ENCODE measurements at regions not wholly inside any gene's neighbourhood (a gene's known extent, or its start where the extent isn't known, plus 50 kb on each side); places are given as distances from the start of the nearest gene placed in this dataset.

DNA sequence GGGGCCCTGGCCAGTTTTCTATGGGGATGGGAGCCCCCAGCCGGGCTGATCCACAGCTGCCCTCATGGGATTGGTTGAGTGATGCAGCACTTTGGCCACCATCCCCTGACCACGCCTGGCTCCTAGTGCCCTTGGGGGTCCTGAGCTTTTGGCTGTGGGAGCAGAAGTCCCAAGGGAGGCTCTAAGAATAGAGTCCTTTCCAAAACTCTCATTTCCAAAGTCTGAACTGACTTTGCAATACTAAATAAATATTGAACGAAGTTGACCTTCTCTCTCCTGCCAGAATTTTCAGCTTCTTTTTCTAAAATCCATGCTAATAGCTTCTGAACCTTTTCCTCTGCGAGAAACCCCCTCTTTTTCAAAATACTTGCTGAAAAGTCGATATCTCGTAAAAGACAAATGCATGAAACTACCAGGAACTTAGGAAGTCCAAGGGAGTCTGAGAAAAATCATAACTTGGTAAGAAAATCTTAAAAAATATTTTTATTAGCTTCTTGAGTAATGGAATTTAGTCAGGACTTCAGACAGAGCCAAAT is 62.7 kb upstream of the IGFBP3 start:
- TF ChIP-seq FOXP2 (optimal IDR thresholded peaks at IDR 0.05; ENCODE audit: control extremely low read depth, extremely low read length, insufficient read depth) (no peak), POLR2AphosphoS5 (IDR thresholded peaks at IDR 0.05; ENCODE audit: borderline replicate concordance, low read depth, low read length) (no peak), EZH2 (IDR thresholded peaks at IDR 0.05) (no peak)
- H3K36me3 ChIP-seq (ENCODE audit: insufficient read depth, low read length) = no peaks in the 10 kb centered on the region
- no peak overlapping the region for H3K4me3 ChIP-seq
- no peak overlapping the region for H3K27ac ChIP-seq
- H3K9ac ChIP-seq (ENCODE audit: insufficient read length) = no peak overlapping the region
- no peaks in the 10 kb centered on the region for H3K9me3 ChIP-seq (ENCODE audit: low read depth, low read length)
- DNase-seq (ENCODE audit: low read depth, low spot score) = no peak

DNA sequence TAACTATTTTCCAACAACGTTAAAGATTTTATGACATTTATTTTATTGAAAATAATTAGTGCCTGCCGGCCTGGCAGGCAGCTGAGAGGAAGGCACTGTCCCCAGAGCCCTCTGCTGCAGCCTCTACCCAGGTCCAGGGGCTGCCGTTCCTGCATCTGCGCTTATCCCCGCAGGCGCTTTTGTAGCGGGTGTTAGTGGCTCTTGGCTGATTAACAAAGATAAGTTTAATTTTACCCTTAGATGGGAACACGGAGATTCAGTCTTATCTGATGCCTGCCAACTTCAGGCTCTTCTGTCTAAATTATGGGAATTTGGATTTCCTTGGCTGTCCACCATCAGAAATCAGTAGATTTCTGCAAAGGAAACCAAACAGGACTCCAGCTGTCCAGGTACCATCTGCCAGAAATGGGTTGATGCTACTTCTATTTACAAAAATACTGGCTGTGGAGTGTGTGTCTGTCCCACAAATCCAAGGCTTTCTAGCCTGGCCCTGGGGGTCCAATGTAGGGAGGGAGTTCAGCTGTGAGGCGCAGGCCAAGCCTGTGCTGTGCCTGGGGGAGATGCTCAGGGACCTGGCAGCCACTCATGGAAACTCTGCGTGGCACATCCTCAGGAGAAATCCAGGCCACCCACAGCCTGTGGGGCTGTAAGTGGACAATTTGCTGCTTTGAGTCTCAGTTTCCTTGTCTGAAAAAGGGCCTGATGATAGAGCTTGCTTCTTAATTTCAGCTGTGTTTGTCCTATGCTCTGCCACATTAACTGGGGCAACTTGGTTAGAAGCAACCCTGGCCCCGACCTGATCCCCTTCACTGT is 62.0 kb upstream of the IGFBP3 start:
- no peak overlapping the region for H3K27ac ChIP-seq
- no peaks in the 10 kb centered on the region for H3K36me3 ChIP-seq (ENCODE audit: insufficient read depth, low read length)
- DNase-seq (ENCODE audit: low read depth, low spot score) = no peak
- no peak overlapping the region for H3K4me3 ChIP-seq
- TF ChIP-seq POLR2AphosphoS5 (IDR thresholded peaks at IDR 0.05; ENCODE audit: borderline replicate concordance, low read depth, low read length) = no peak
- TF ChIP-seq FOXP2 (optimal IDR thresholded peaks at IDR 0.05; ENCODE audit: control extremely low read depth, extremely low read length, insufficient read depth) = no peak
- TF ChIP-seq EZH2 (IDR thresholded peaks at IDR 0.05) = no peak
- no peak overlapping the region for H3K9ac ChIP-seq (ENCODE audit: insufficient read length)
- H3K9me3 ChIP-seq (ENCODE audit: low read depth, low read length) = no peaks in the 10 kb centered on the region

DNA sequence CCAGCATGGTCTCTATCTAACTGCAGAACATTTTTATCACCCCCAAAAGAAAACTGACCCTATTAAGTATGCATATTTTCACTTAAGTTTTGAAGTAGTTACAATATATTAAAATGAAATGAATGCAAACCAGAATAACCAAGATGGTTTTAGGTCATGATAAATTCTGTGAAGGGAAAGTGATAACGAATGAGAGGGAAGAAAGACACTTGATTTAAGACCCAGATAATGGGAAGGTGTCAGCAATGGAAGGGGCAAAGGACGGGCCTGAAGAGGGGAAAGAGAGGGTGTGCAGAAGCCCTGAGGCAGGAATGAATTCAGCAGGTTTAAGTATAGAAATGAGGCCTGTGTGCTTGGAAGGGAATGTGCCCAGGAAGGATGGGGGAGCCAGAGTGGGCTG is 61.1 kb upstream of the IGFBP3 start:
- Histone ChIP-seq H3K9me3 (ENCODE audit: low read depth, low read length) (no peaks in the 10 kb centered on the region), H3K27ac (no peak overlapping the region), H3K36me3 (ENCODE audit: insufficient read depth, low read length) (no peaks in the 10 kb centered on the region), H3K4me3 (no peak overlapping the region), H3K9ac (ENCODE audit: insufficient read length) (no peak overlapping the region)
- TF ChIP-seq POLR2AphosphoS5 (IDR thresholded peaks at IDR 0.05; ENCODE audit: borderline replicate concordance, low read depth, low read length) = no peak
- DNase-seq (ENCODE audit: low read depth, low spot score) = no peak

DNA sequence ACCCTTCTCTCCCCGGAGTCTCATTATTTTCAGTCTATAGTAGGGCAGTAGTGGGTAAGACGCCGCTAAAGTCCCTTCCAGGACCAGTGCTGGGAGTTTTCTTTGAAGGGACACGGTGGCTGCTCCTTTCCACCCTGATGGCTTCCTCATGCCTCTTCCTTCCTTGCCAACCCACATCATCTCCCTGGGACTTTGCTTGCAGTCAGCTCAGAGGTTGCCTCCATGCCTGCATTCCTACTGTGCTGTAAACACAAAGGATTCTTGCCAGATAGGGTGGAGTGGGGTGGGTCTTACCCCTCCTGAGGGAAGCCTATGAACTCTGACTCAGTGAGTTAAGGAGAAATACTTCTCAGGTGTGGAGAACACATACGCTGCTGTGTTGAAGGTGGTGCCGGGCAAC is 59.9 kb upstream of the IGFBP3 start:
- no peak for DNase-seq (ENCODE audit: low read depth, low spot score)
- no peak overlapping the region for H3K27ac ChIP-seq

DNA sequence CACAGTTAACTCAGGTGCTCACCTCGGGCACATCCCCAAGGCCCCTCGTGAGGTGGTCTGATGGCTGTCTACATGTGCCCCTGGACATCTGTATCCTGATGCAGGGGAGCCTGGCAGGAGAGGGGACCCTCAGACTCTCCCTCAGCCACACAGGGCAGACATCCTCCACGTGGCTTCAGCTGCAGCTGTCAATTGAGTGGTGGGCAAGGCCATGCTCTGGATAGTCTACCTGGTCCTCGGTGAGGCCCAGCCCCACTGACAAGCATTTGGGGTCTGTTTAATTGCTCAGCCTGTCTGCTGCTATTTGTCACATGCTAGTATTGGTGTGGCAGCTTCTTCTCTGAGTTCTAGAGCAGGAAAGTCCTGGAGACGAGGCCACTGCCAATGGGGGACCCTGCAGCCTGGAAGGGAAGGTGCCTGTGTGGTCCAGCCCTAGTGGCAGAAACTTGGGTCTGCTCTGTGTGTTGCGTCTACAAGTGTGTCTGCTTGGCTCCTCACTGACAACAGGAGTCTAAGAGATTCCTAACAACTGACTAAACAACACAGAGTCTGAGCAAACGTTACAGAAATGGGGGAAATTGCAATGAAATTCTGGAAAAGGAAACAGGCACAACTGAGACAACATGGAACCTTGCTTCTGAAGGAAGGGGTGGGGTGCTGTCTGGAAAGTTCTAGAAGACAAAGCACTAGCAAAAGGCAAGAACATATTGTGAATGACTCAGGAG is 59.3 kb upstream of the IGFBP3 start:
- Histone ChIP-seq H3K36me3 (ENCODE audit: insufficient read depth, low read length) (no peaks in the 10 kb centered on the region), H3K9ac (ENCODE audit: insufficient read length) (no peak overlapping the region), H3K4me3 (no peak overlapping the region), H3K9me3 (ENCODE audit: low read depth, low read length) (no peaks in the 10 kb centered on the region), H3K27ac (no peak overlapping the region)
- TF ChIP-seq FOXP2 (optimal IDR thresholded peaks at IDR 0.05; ENCODE audit: control extremely low read depth, extremely low read length, insufficient read depth) (no peak), EZH2 (IDR thresholded peaks at IDR 0.05) (no peak), POLR2AphosphoS5 (IDR thresholded peaks at IDR 0.05; ENCODE audit: borderline replicate concordance, low read depth, low read length) (no peak)
- no peak for DNase-seq (ENCODE audit: low read depth, low spot score)

More for the DNA sequence above, 59.9 kb upstream of the IGFBP3 start:
- no peak for TF ChIP-seq EZH2 (IDR thresholded peaks at IDR 0.05)
- no peak for TF ChIP-seq FOXP2 (optimal IDR thresholded peaks at IDR 0.05; ENCODE audit: control extremely low read depth, extremely low read length, insufficient read depth)
- TF ChIP-seq POLR2AphosphoS5 (IDR thresholded peaks at IDR 0.05; ENCODE audit: borderline replicate concordance, low read depth, low read length) = no peak
- Histone ChIP-seq H3K9ac (ENCODE audit: insufficient read length) (no peak overlapping the region), H3K9me3 (ENCODE audit: low read depth, low read length) (no peaks in the 10 kb centered on the region), H3K4me3 (no peak overlapping the region), H3K36me3 (ENCODE audit: insufficient read depth, low read length) (no peaks in the 10 kb centered on the region)

DNA sequence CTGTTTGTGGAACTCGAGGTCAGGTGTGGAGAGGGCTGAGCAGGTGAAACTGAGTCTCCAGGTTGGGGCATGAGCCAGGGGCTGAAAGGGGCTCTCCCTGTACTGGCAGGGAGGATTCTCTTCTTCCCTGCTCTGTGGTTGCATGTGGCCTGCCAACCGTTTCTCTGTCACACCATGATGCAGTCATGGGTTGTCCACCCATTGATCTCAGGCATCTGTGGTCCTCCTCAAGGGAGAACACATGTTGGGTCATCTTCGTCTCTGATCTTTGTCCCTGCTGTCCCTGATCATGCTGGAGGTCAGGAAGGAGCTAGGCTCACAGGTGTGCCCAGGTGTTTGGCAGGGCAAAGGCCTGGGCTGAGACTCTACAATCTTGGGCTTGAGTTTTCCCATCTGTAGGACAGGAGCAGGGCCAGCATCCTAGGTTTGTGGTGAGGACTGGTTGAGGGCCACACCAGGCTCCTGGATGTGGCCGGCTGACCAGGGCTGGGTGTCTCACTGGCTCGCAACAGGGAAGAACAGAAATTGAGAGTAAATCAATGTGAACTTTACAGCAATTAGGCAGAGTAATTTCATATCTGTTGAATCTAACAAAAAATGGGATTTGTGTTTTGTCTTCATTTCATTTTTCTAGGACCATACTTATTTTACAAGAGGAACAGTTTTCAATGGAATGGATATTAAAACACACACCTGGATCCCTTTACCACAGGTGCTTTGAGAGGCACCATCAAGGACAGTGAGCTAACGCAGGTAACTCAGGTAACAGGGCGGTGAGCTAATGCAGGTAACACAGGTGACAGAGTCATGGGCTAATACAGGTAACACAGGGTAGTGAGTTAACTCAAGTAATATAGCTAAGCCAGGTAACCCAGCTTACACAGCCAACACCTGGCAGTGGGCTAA is 58.5 kb upstream of the IGFBP3 start:
- H3K9me3 ChIP-seq (ENCODE audit: low read depth, low read length) = no peaks in the 10 kb centered on the region
- TF ChIP-seq EZH2 (IDR thresholded peaks at IDR 0.05) = no peak
- TF ChIP-seq POLR2AphosphoS5 (IDR thresholded peaks at IDR 0.05; ENCODE audit: borderline replicate concordance, low read depth, low read length) = no peak
- TF ChIP-seq FOXP2 (optimal IDR thresholded peaks at IDR 0.05; ENCODE audit: control extremely low read depth, extremely low read length, insufficient read depth) = no peak
- no peak overlapping the region for H3K4me3 ChIP-seq
- H3K36me3 ChIP-seq (ENCODE audit: insufficient read depth, low read length) = no peaks in the 10 kb centered on the region
- H3K27ac ChIP-seq = no peak overlapping the region
- no peak for DNase-seq (ENCODE audit: low read depth, low spot score)
- H3K9ac ChIP-seq (ENCODE audit: insufficient read length) = no peak overlapping the region

DNA sequence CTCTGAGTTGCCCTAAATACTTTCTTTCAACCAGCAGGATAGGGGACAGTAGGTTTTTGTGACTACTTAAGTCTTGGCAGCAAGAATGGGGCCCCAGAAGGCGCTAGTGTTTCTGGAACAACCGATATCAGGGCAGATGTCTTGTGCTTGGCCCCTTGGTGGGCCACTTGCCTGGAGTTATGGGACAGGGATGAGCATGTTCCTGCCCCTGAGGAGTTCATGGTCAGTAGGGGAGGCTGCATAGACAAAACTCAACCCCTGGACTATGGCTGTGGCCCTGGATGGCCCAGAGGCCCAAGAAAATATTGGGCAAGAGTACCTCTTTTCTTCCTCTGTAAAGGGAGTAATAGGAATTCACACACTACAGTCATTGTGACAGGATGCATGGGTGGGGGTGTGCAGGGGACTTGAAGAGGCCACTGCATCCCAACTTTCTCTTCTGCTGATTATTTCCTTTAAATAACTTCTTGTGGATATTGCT is 57.7 kb upstream of the IGFBP3 start:
- no peak overlapping the region for H3K27ac ChIP-seq
- H3K9me3 ChIP-seq (ENCODE audit: low read depth, low read length) = no peaks in the 10 kb centered on the region
- H3K4me3 ChIP-seq = no peak overlapping the region
- no peak overlapping the region for H3K9ac ChIP-seq (ENCODE audit: insufficient read length)
- H3K36me3 ChIP-seq (ENCODE audit: insufficient read depth, low read length) = no peaks in the 10 kb centered on the region
- TF ChIP-seq FOXP2 (optimal IDR thresholded peaks at IDR 0.05; ENCODE audit: control extremely low read depth, extremely low read length, insufficient read depth) = no peak
- no peak for TF ChIP-seq EZH2 (IDR thresholded peaks at IDR 0.05)
- TF ChIP-seq POLR2AphosphoS5 (IDR thresholded peaks at IDR 0.05; ENCODE audit: borderline replicate concordance, low read depth, low read length) = no peak
- DNase-seq (ENCODE audit: low read depth, low spot score) = no peak

Data from SK-N-MC (cell line).